Osteoblast (primary cell): ENCODE measurements at regions not wholly inside any gene's neighbourhood (a gene's known extent, or its start where the extent isn't known, plus 50 kb on each side); places are given as distances from the start of the nearest gene placed in this dataset.

Experiments
- DNase-seq: peaks from one replicate; pipeline ENCODE4 v3.0.0; 2011; ENCODE audit warnings: low spot score, mixed read lengths; ENCODE audit not compliant: insufficient read length; ENCODE audit errors: missing footprints
- H2AFZ ChIP-seq: 2 replicates; pipeline ENCODE4 v1.6.0; 2011; ENCODE audit warnings: mild to moderate bottlenecking, low read length
- H3K27ac ChIP-seq: 2 replicates; pipeline ENCODE4 v1.5.1; 2011; ENCODE audit warnings: mild to moderate bottlenecking, low read depth, low read length, moderate library complexity
- H3K27me3 ChIP-seq: 2 replicates; pipeline ENCODE4 v1.6.0; 2012; ENCODE audit warnings: mild to moderate bottlenecking, control low read depth, inconsistent platforms, low read length, moderate library complexity; ENCODE audit not compliant: insufficient read depth
- H3K36me3 ChIP-seq: 2 replicates; pipeline ENCODE4 v1.5.1; 2011; ENCODE audit warnings: mild to moderate bottlenecking, low read length, control low read depth, moderate library complexity; ENCODE audit not compliant: insufficient read depth
- H3K4me1 ChIP-seq: 2 replicates; pipeline ENCODE4 v1.5.1; 2011; ENCODE audit warnings: mild to moderate bottlenecking, low read length, control low read depth, moderate library complexity; ENCODE audit not compliant: insufficient read depth
- H3K4me2 ChIP-seq: 2 replicates; pipeline ENCODE4 v1.6.0; 2011; ENCODE audit warnings: mild to moderate bottlenecking, low read length; ENCODE audit not compliant: insufficient read depth
- H3K4me3 ChIP-seq: fragments of 200-600 bp; sonication (generic); 3 replicates; pipeline ENCODE4 v1.5.1; 2012; ENCODE audit warnings: mild to moderate bottlenecking, low read length, inconsistent platforms; ENCODE audit not compliant: insufficient read depth
- H3K79me2 ChIP-seq: 2 replicates; pipeline ENCODE4 v1.6.0; 2012; ENCODE audit warnings: mild to moderate bottlenecking, low read length, control low read depth, inconsistent platforms; ENCODE audit not compliant: insufficient read depth
- H3K9me3 ChIP-seq: 2 replicates; pipeline ENCODE4 v1.5.1; 2011; ENCODE audit warnings: low read depth, low read length, control low read depth
- H4K20me1 ChIP-seq: 2 replicates; pipeline ENCODE4 v1.6.0; 2012; ENCODE audit warnings: mild to moderate bottlenecking, low read length, control low read depth; ENCODE audit not compliant: insufficient read depth
- CTCF ChIP-seq: IDR thresholded peaks from 2 replicates; pipeline ENCODE4 v1.5.1; 2011; ENCODE audit warnings: mild to moderate bottlenecking, low read depth, low read length, moderate library complexity; ENCODE audit errors: extremely low read depth

GRCh38 chr6:164439331-164439730 lies 870.1 kb downstream of the C6orf118 start:
- Histone ChIP-seq H3K79me2 (no peaks in the 10 kb centered on the region), H4K20me1 (no peaks in the 10 kb centered on the region), H3K9me3 (peaks cover 3% of the 10 kb centered on the region), H3K4me3 (no peak overlapping the region), H3K36me3 (no peaks in the 10 kb centered on the region), H2AFZ (no peak overlapping the region), H3K4me2 (no peak overlapping the region), H3K4me1 (no peaks in the 10 kb centered on the region), H3K27me3 (no peaks in the 10 kb centered on the region), H3K27ac (no peak overlapping the region)
- TF ChIP-seq CTCF = no peak
- no peak for DNase-seq

GRCh38 chr6:164436976-164437375 lies 872.4 kb downstream of the C6orf118 start:
- no peaks in the 10 kb centered on the region for H3K4me1 ChIP-seq
- H3K4me3 ChIP-seq = no peak overlapping the region
- no peak overlapping the region for H2AFZ ChIP-seq

GRCh38 chr6:164427728-164428402 lies 881.5 kb downstream of the C6orf118 start:
- no peak overlapping the region for H3K4me2 ChIP-seq
- H3K36me3 ChIP-seq = no peaks in the 10 kb centered on the region
- no peak for TF ChIP-seq CTCF
- no peaks in the 10 kb centered on the region for H4K20me1 ChIP-seq
- H3K79me2 ChIP-seq = no peaks in the 10 kb centered on the region
- peaks cover 4% of the 10 kb centered on the region for H3K9me3 ChIP-seq
- no peaks in the 10 kb centered on the region for H3K27me3 ChIP-seq
- H3K4me1 ChIP-seq = no peaks in the 10 kb centered on the region
- H3K4me3 ChIP-seq = no peak overlapping the region
- H3K27ac ChIP-seq = no peak overlapping the region
- no peak overlapping the region for H2AFZ ChIP-seq
- DNase-seq = no peak

More at GRCh38 chr6:164436976-164437375, 872.4 kb downstream of the C6orf118 start:
- DNase-seq = no peak
- no peak overlapping the region for H3K4me2 ChIP-seq
- no peak overlapping the region for H3K27ac ChIP-seq
- H3K79me2 ChIP-seq = no peaks in the 10 kb centered on the region
- TF ChIP-seq CTCF = no peak
- H3K27me3 ChIP-seq = no peaks in the 10 kb centered on the region
- H4K20me1 ChIP-seq = no peaks in the 10 kb centered on the region
- peaks cover 3% of the 10 kb centered on the region for H3K9me3 ChIP-seq
- no peaks in the 10 kb centered on the region for H3K36me3 ChIP-seq

- Histone ChIP-seq H3K9me3 (peaks cover 4% of the 10 kb centered on the region), H4K20me1 (no peaks in the 10 kb centered on the region), H3K79me2 (no peaks in the 10 kb centered on the region), H3K27me3 (no peaks in the 10 kb centered on the region), H3K27ac (no peak overlapping the region), H3K4me2 (no peak overlapping the region), H3K36me3 (no peaks in the 10 kb centered on the region), H3K4me1 (no peaks in the 10 kb centered on the region), H2AFZ (no peak overlapping the region), H3K4me3 (no peak overlapping the region)
- no peak for TF ChIP-seq CTCF
- no peak for DNase-seq
These were observed 884.9 kb downstream of the C6orf118 start for GRCh38 chr6:164424489-164424888.
